IMR-90 (cell line): ENCODE measurements at regions not wholly inside any gene's neighbourhood (a gene's known extent, or its start where the extent isn't known, plus 50 kb on each side); places are given as distances from the start of the nearest gene placed in this dataset.

Source experiments
- ATAC-seq: fragments of 200-7000 bp; cut with Tn5 transposase; 2 replicates; pipeline ENCODE4 v1.9.1; 2020; ENCODE audit warnings: low read depth, mild to moderate bottlenecking, moderate library complexity
- BruUV-seq: library from RNA; stranded (reverse); fragments of 400-500 nt; replicated peaks from 2 replicates; lab custom pipeline; 2021; lab: Mats Ljungman, UMichigan
- CTCF ChIA-PET: fragments of 300-600 bp; formaldehyde crosslinking; extraction: SDS; loops from one replicate; lab custom pipeline; 2021; ENCODE audit warnings: antibody characterized with exemption; lab: Yijun Ruan, JAX
- POLR2A ChIA-PET: fragments of 300-600 bp; sonication (Branson Sonifier 250); formaldehyde crosslinking; loops from one replicate; lab custom pipeline; 2022; ENCODE audit warnings: antibody characterized with exemption; ENCODE audit not compliant: unreplicated experiment; lab: Charles Lee
- DNase-seq: peaks from one replicate; pipeline ENCODE4 v3.0.0; 2013
- H2AFZ ChIP-seq: replicated peaks from 2 replicates; pipeline ENCODE3; 2013; ENCODE audit warnings: low read length, mild to moderate bottlenecking; ENCODE audit not compliant: poor library complexity
- H2AK5ac ChIP-seq: 2 replicates; pipeline ENCODE4 v1.6.1; 2013; ENCODE audit warnings: low read depth, low read length, inconsistent platforms
- H2AK9ac ChIP-seq: replicated peaks from 2 replicates; pipeline ENCODE3; 2013; ENCODE audit warnings: mild to moderate bottlenecking, low read depth, low read length, moderate library complexity; ENCODE audit not compliant: poor library complexity
- H2BK120ac ChIP-seq: 2 replicates; pipeline ENCODE4 v1.6.1; 2013; ENCODE audit warnings: low read depth, low read length, inconsistent platforms
- H2BK15ac ChIP-seq: 3 replicates; pipeline ENCODE4 v1.6.1; 2013; ENCODE audit warnings: low read depth, low read length, inconsistent platforms
- H2BK20ac ChIP-seq: 2 replicates; pipeline ENCODE4 v1.6.1; 2013; ENCODE audit warnings: low read depth, mild to moderate bottlenecking, inconsistent platforms, low read length, moderate library complexity
- H2BK5ac ChIP-seq: 2 replicates; pipeline ENCODE4 v1.6.1; 2013; ENCODE audit warnings: mild to moderate bottlenecking, low read depth, low read length, inconsistent platforms; ENCODE audit not compliant: poor library complexity, severe bottlenecking
- H3K14ac ChIP-seq: replicated peaks from 2 replicates; pipeline ENCODE4 v1.6.1; 2013; ENCODE audit warnings: low read depth, low read length, inconsistent platforms
- H3K18ac ChIP-seq: 2 replicates; pipeline ENCODE4 v1.6.1; 2013; ENCODE audit warnings: low read depth, low read length, control low read depth
- H3K23ac ChIP-seq: 2 replicates; pipeline ENCODE4 v1.6.1; 2013; ENCODE audit warnings: low read depth, low read length, inconsistent platforms
- H3K27ac ChIP-seq: 2 replicates; pipeline ENCODE4 v1.5.1; 2013; ENCODE audit warnings: mild to moderate bottlenecking, control low read depth, low read length; ENCODE audit not compliant: insufficient read depth
- H3K27me3 ChIP-seq: 2 replicates; pipeline ENCODE4 v1.6.1; 2013; ENCODE audit warnings: low read length; ENCODE audit not compliant: control insufficient read depth, insufficient read depth
- H3K36me3 ChIP-seq: 2 replicates; pipeline ENCODE4 v1.6.1; 2013; ENCODE audit warnings: low read length, mixed read lengths; ENCODE audit not compliant: control insufficient read depth, insufficient read depth
- H3K4ac ChIP-seq: 2 replicates; pipeline ENCODE4 v1.6.1; 2013; ENCODE audit warnings: low read depth, low read length, inconsistent platforms
- H3K4me1 ChIP-seq: 2 replicates; pipeline ENCODE4 v1.6.1; 2013; ENCODE audit warnings: low read length, mixed read lengths; ENCODE audit not compliant: control insufficient read depth, insufficient read depth
- H3K4me2 ChIP-seq: 2 replicates; pipeline ENCODE4 v1.6.1; 2013; ENCODE audit warnings: low read depth, mild to moderate bottlenecking, control low read depth, low read length, moderate library complexity
- H3K4me3 ChIP-seq: 2 replicates; pipeline ENCODE4 v1.5.1; 2013; ENCODE audit warnings: low read depth, mild to moderate bottlenecking, control low read depth, low read length, moderate library complexity; ENCODE audit not compliant: insufficient read depth
- H3K56ac ChIP-seq: 2 replicates; pipeline ENCODE4 v1.6.1; 2013; ENCODE audit warnings: low read length, inconsistent platforms; ENCODE audit not compliant: insufficient read depth; ENCODE audit errors: extremely low read depth
- H3K79me1 ChIP-seq, 2 experiments: 2 replicates each; pipeline ENCODE4 v1.6.1; 2013; ENCODE audit warnings: low read length in 2 of 2, inconsistent platforms in 1 of 2, low read depth in 1 of 2
- H3K9ac ChIP-seq: 2 replicates; pipeline ENCODE4 v1.6.1; 2013; ENCODE audit warnings: low read depth, low read length, control low read depth
- H3K9me1 ChIP-seq: 2 replicates; pipeline ENCODE4 v1.6.1; 2013; ENCODE audit warnings: low read length, inconsistent platforms; ENCODE audit not compliant: insufficient read depth
- H3K9me3 ChIP-seq: 2 replicates; pipeline ENCODE4 v1.6.1; 2013; ENCODE audit warnings: low read length; ENCODE audit not compliant: control insufficient read depth, insufficient read depth
- H4K20me1 ChIP-seq: 2 replicates; pipeline ENCODE4 v1.6.1; 2013; ENCODE audit warnings: low read length, inconsistent platforms; ENCODE audit not compliant: insufficient read depth
- H4K5ac ChIP-seq: 2 replicates; pipeline ENCODE4 v1.6.1; 2013; ENCODE audit warnings: mild to moderate bottlenecking, low read depth, low read length, control low read depth
- H4K8ac ChIP-seq, 2 experiments: 2 replicates each; pipeline ENCODE4 v1.6.1; 2013; ENCODE audit warnings: low read depth in 2 of 2, low read length in 2 of 2, control low read depth in 1 of 2, inconsistent platforms in 1 of 2
- H4K91ac ChIP-seq: 2 replicates; pipeline ENCODE4 v1.6.1; 2013; ENCODE audit warnings: low read depth, low read length, inconsistent platforms; ENCODE audit not compliant: insufficient read depth
- BHLHE40 ChIP-seq: fragments of 150-350 bp; IDR thresholded peaks from 2 replicates; pipeline ENCODE4 v1.6.1; 2016; ENCODE audit warnings: mild to moderate bottlenecking, low read depth, low read length
- CEBPB ChIP-seq: IDR thresholded peaks from 2 replicates; pipeline ENCODE4 v1.6.1; 2012; ENCODE audit warnings: low read depth, low read length, improper control_type of control experiment
- CHD1 ChIP-seq: IDR thresholded peaks from 2 replicates; pipeline ENCODE4 v1.6.1; 2012; ENCODE audit warnings: low read depth, low read length, improper control_type of control experiment
- FOS ChIP-seq: fragments of 150-350 bp; IDR thresholded peaks from 2 replicates; pipeline ENCODE4 v1.6.1; 2016; ENCODE audit warnings: low read depth, low read length
- MAFK ChIP-seq: IDR thresholded peaks from 2 replicates; pipeline ENCODE4 v1.6.1; 2012; ENCODE audit warnings: low read depth, low read length, improper control_type of control experiment
- MAZ ChIP-seq: IDR thresholded peaks from 2 replicates; pipeline ENCODE4 v1.6.1; 2012; ENCODE audit warnings: low read depth, mild to moderate bottlenecking, low read length, improper control_type of control experiment, moderate library complexity, borderline replicate concordance
- MXI1 ChIP-seq: IDR thresholded peaks from 2 replicates; pipeline ENCODE4 v1.6.1; 2012; ENCODE audit warnings: low read depth, mild to moderate bottlenecking, low read length, moderate library complexity, borderline replicate concordance
- NFE2L2 ChIP-seq: fragments of 150-350 bp; IDR thresholded peaks from 2 replicates; pipeline ENCODE4 v1.6.1; 2016; ENCODE audit warnings: low read depth, mild to moderate bottlenecking, low read length
- POLR2A ChIP-seq: IDR thresholded peaks from 2 replicates; pipeline ENCODE4 v1.6.1; 2012; ENCODE audit warnings: mild to moderate bottlenecking, low read depth, low read length
- RAD21 ChIP-seq: IDR thresholded peaks from 2 replicates; pipeline ENCODE4 v1.6.1; 2012; ENCODE audit warnings: low read length, improper control_type of control experiment
- RCOR1 ChIP-seq: IDR thresholded peaks from 2 replicates; pipeline ENCODE4 v1.6.1; 2012; ENCODE audit warnings: mild to moderate bottlenecking, low read length, improper control_type of control experiment; ENCODE audit not compliant: insufficient replicate concordance
- RFX5 ChIP-seq: IDR thresholded peaks from 2 replicates; pipeline ENCODE4 v1.8.0; 2012; ENCODE audit warnings: low read depth, mild to moderate bottlenecking, low read length, moderate library complexity
- SMC3 ChIP-seq: fragments of 150-350 bp; IDR thresholded peaks from 2 replicates; pipeline ENCODE4 v1.6.1; 2016; ENCODE audit warnings: low read depth, mild to moderate bottlenecking, antibody characterized with exemption, low read length, moderate library complexity
- WGBS, 2 experiments: methylation state at CpG; one replicate each; pipeline versions ENCODE4 v1.1.5 to v1.1.7; 2013; ENCODE audit warnings: missing lambda C conversion rate in 2 of 2; ENCODE audit not compliant: insufficient read length in 1 of 2; ENCODE audit errors: extremely low coverage in 2 of 2; 5-methylcytosine and 5-hydroxymethylcytosine counted together
- dilution Hi-C: fragments of 300-500 bp; cut with HindIII; formaldehyde crosslinking; loops from one replicate; pipeline ENCODE4 v1.14.3; 2018; ENCODE audit warnings: low sequenced_read_pairs; ENCODE audit not compliant: unreplicated experiment
- in situ Hi-C: fragments of 300-500 bp; cut with MboI; formaldehyde crosslinking; loops from 3 replicates; pipeline ENCODE4 v1.14.3; 2019; ENCODE audit warnings: low sequenced_read_pairs, inconsistent platforms, mixed read lengths
- intact Hi-C: fragments of 100-400 bp; cut with micrococcal nuclease; formaldehyde crosslinking; loops from 2 replicates; pipeline ENCODE4 v1.10.0; 2022
- TF ChIP-seq, protein P1 (sequence below): fragments of 150-350 bp; IDR thresholded peaks from 2 replicates; pipeline ENCODE4 v1.6.1; 2016; ENCODE audit warnings: low read depth, mild to moderate bottlenecking, low read length, moderate library complexity, borderline replicate concordance
- TF ChIP-seq, protein P2 (sequence below): conservative IDR thresholded peaks from 2 replicates; pipeline ENCODE4 v1.5.1; 2012; ENCODE audit warnings: mild to moderate bottlenecking, low read depth, low read length, improper control_type of control experiment
- TF ChIP-seq, protein P3 (sequence below): fragments of 150-350 bp; IDR thresholded peaks from 2 replicates; pipeline ENCODE4 v1.6.1; 2017; ENCODE audit warnings: mild to moderate bottlenecking, antibody characterized with exemption, low read length, low read depth

DNA sequence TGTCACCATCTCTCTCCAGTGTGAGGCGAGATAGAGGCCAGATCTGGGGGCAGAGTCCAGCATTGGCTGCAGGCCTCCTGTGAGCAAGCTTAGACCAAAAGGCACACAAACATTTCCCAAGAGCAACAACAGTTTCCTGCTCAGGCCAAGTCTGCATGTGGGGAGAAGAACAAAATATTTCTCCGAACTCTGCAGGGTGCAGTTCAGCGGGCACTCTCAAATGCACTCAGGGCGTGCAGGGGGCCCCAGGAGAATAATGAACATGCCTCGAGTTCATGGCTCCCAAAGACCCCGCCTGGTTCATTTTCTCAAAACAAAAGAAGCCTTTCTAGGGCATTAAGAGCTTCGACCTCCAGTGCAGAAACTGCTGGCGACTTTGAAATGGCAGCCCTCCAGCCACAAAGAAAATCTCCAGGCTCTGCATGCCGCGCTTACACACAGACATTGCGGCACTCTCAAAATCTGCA, 57.8 kb upstream of the HELT start:
- in situ Hi-C loops (no loop called here), dilution Hi-C loops (no loop called here), intact Hi-C loops (no loop called here)
- Histone ChIP-seq H2BK20ac (no peak overlapping the region), H3K4ac (no peak overlapping the region), H3K14ac (no peak overlapping the region), H3K4me1 (no peaks in the 10 kb centered on the region), H3K27me3 (no peaks in the 10 kb centered on the region; the same call in 1 of the 2 replicates), H4K5ac (no peak overlapping the region), H3K27ac (no peak overlapping the region), H3K4me3 (no peak overlapping the region), H4K91ac (no peak overlapping the region), H2BK5ac (no peak overlapping the region), H3K79me1 (no peaks in the 10 kb centered on the region), H3K36me3 (no peaks in the 10 kb centered on the region), H3K56ac (no peak overlapping the region), H3K9ac (no peak overlapping the region), H2BK15ac (no peak overlapping the region), H2AK5ac (no peak overlapping the region), H2AK9ac (no peak overlapping the region), H3K9me1 (no peaks in the 10 kb centered on the region), H4K20me1 (no peaks in the 10 kb centered on the region), H2AFZ (no peak overlapping the region), H3K18ac (no peak overlapping the region), H2BK120ac (no peak overlapping the region), H3K23ac (no peak overlapping the region), H3K4me2 (no peak overlapping the region), H4K8ac (no peak overlapping the region), H3K9me3 (no peaks in the 10 kb centered on the region)
- BruUV-seq = no TSS peak
- no peak for DNase-seq
- ATAC-seq = no peak
- WGBS, 2 experiments = 61% methylated on average over 5 of the region's 11 CpGs; no CpG with 5 or more reads in 1 of the 2 experiments
- POLR2A ChIA-PET = no interaction called here
- CTCF ChIA-PET = no interaction called here
- TF ChIP-seq, protein P1, sequence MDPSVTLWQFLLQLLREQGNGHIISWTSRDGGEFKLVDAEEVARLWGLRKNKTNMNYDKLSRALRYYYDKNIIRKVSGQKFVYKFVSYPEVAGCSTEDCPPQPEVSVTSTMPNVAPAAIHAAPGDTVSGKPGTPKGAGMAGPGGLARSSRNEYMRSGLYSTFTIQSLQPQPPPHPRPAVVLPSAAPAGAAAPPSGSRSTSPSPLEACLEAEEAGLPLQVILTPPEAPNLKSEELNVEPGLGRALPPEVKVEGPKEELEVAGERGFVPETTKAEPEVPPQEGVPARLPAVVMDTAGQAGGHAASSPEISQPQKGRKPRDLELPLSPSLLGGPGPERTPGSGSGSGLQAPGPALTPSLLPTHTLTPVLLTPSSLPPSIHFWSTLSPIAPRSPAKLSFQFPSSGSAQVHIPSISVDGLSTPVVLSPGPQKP = no peak
- TF ChIP-seq, protein P2, sequence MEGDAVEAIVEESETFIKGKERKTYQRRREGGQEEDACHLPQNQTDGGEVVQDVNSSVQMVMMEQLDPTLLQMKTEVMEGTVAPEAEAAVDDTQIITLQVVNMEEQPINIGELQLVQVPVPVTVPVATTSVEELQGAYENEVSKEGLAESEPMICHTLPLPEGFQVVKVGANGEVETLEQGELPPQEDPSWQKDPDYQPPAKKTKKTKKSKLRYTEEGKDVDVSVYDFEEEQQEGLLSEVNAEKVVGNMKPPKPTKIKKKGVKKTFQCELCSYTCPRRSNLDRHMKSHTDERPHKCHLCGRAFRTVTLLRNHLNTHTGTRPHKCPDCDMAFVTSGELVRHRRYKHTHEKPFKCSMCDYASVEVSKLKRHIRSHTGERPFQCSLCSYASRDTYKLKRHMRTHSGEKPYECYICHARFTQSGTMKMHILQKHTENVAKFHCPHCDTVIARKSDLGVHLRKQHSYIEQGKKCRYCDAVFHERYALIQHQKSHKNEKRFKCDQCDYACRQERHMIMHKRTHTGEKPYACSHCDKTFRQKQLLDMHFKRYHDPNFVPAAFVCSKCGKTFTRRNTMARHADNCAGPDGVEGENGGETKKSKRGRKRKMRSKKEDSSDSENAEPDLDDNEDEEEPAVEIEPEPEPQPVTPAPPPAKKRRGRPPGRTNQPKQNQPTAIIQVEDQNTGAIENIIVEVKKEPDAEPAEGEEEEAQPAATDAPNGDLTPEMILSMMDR = no peak
- no peak for TF ChIP-seq NFE2L2
- TF ChIP-seq MAFK = no peak
- TF ChIP-seq, protein P3, sequence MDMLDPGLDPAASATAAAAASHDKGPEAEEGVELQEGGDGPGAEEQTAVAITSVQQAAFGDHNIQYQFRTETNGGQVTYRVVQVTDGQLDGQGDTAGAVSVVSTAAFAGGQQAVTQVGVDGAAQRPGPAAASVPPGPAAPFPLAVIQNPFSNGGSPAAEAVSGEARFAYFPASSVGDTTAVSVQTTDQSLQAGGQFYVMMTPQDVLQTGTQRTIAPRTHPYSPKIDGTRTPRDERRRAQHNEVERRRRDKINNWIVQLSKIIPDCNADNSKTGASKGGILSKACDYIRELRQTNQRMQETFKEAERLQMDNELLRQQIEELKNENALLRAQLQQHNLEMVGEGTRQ = no peak
- TF ChIP-seq FOS = no peak
- TF ChIP-seq CEBPB = no peak
- TF ChIP-seq RAD21 = no peak
- no peak for TF ChIP-seq MXI1
- TF ChIP-seq MAZ = no peak
- TF ChIP-seq RCOR1 = no peak
- TF ChIP-seq CHD1 = no peak
- TF ChIP-seq POLR2A = no peak
- TF ChIP-seq RFX5 = no peak
- TF ChIP-seq BHLHE40 = no peak
- TF ChIP-seq SMC3 = no peak
